ENCODE measurements at regions not wholly inside any gene's neighbourhood (a gene's known extent, or its start where the extent isn't known, plus 50 kb on each side); places are given as distances from the start of the nearest gene placed in this dataset.

GRCh38 chr12:85425926-85426325 lies 145.9 kb downstream of the ALX1 start:
- TF ChIP-seq, protein P1, sequence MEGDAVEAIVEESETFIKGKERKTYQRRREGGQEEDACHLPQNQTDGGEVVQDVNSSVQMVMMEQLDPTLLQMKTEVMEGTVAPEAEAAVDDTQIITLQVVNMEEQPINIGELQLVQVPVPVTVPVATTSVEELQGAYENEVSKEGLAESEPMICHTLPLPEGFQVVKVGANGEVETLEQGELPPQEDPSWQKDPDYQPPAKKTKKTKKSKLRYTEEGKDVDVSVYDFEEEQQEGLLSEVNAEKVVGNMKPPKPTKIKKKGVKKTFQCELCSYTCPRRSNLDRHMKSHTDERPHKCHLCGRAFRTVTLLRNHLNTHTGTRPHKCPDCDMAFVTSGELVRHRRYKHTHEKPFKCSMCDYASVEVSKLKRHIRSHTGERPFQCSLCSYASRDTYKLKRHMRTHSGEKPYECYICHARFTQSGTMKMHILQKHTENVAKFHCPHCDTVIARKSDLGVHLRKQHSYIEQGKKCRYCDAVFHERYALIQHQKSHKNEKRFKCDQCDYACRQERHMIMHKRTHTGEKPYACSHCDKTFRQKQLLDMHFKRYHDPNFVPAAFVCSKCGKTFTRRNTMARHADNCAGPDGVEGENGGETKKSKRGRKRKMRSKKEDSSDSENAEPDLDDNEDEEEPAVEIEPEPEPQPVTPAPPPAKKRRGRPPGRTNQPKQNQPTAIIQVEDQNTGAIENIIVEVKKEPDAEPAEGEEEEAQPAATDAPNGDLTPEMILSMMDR (IDR thresholded peaks at IDR 0.05) = no peak
- TF ChIP-seq SP1 (CRISPR knock-in tag; conservative IDR thresholded peaks at IDR 0.05) = no peak
- no peak for TF ChIP-seq ZNF232 (CRISPR knock-in tag; IDR thresholded peaks at IDR 0.05)
- no peak for TF ChIP-seq TP53 (CRISPR knock-in tag; IDR thresholded peaks at IDR 0.05)
- TF ChIP-seq ELF4 (CRISPR knock-in tag; IDR thresholded peaks at IDR 0.05; ENCODE audit: low read depth) = no peak
- no peak for TF ChIP-seq TEAD4 (CRISPR knock-in tag; IDR thresholded peaks at IDR 0.05)

Measured in WTC11 (cell line).